ENCODE measurements at regions not wholly inside any gene's neighbourhood (a gene's known extent, or its start where the extent isn't known, plus 50 kb on each side); places are given as distances from the start of the nearest gene placed in this dataset.

GRCh38 chr4:36394352-36394903, 113.0 kb downstream of the DTHD1 start:
- no peak for DNase-seq (ENCODE audit: low read depth)

GRCh38 chr4:36399762-36400353, 118.4 kb downstream of the DTHD1 start:
- no peak for DNase-seq (ENCODE audit: low read depth)

- DNase-seq (ENCODE audit: low read depth): no peak
Observed at GRCh38 chr4:36402008-36402758, 120.8 kb downstream of the DTHD1 start.

- no peak for DNase-seq (ENCODE audit: low read depth)
Observed at GRCh38 chr4:36411338-36411737, 129.9 kb downstream of the DTHD1 start.

- no peak for DNase-seq (ENCODE audit: low read depth)
Observed at GRCh38 chr4:36414248-36414647, 132.8 kb downstream of the DTHD1 start.

- no peak for DNase-seq (ENCODE audit: low read depth)
Observed at GRCh38 chr4:36417146-36417545, 135.7 kb downstream of the DTHD1 start.

- no peak for DNase-seq (ENCODE audit: low read depth)
Observed at GRCh38 chr4:36420111-36420679, 138.8 kb downstream of the DTHD1 start.

- DNase-seq (ENCODE audit: low read depth): no peak
Observed at GRCh38 chr4:36422607-36423006, 141.2 kb downstream of the DTHD1 start.

GRCh38 chr4:36426741-36427140, 145.3 kb downstream of the DTHD1 start:
- DNase-seq (ENCODE audit: low read depth): no peak

- no peak for DNase-seq (ENCODE audit: low read depth)
Observed at GRCh38 chr4:36427696-36428095, 146.3 kb downstream of the DTHD1 start.

- no peak for DNase-seq (ENCODE audit: low read depth)
Observed at GRCh38 chr4:36432586-36432985, 151.2 kb downstream of the DTHD1 start.

GRCh38 chr4:36439556-36439955, 158.1 kb downstream of the DTHD1 start:
- DNase-seq (ENCODE audit: low read depth): no peak

GRCh38 chr4:36445480-36445879, 164.1 kb downstream of the DTHD1 start:
- no peak for DNase-seq (ENCODE audit: low read depth)

GRCh38 chr4:36446275-36446674, 164.9 kb downstream of the DTHD1 start:
- no peak for DNase-seq (ENCODE audit: low read depth)

- DNase-seq (ENCODE audit: low read depth): no peak
Observed at GRCh38 chr4:36461344-36461743, 179.9 kb downstream of the DTHD1 start.

GRCh38 chr4:36467670-36468069, 186.3 kb downstream of the DTHD1 start:
- no peak for DNase-seq (ENCODE audit: low read depth)

GRCh38 chr4:36471903-36472302, 190.5 kb downstream of the DTHD1 start:
- no peak for DNase-seq (ENCODE audit: low read depth)

- DNase-seq (ENCODE audit: low read depth): no peak
Observed at GRCh38 chr4:36476135-36476534, 194.7 kb downstream of the DTHD1 start.

GRCh38 chr4:36477861-36478260, 196.4 kb downstream of the DTHD1 start:
- no peak for DNase-seq (ENCODE audit: low read depth)

GRCh38 chr4:36485885-36486284, 204.5 kb downstream of the DTHD1 start:
- DNase-seq (ENCODE audit: low read depth): no peak

- no peak for DNase-seq (ENCODE audit: low read depth)
Observed at GRCh38 chr4:36489798-36490197, 208.4 kb downstream of the DTHD1 start.

- no peak for DNase-seq (ENCODE audit: low read depth)
Observed at GRCh38 chr4:36492041-36492440, 210.6 kb downstream of the DTHD1 start.

- DNase-seq (ENCODE audit: low read depth): no peak
Observed at GRCh38 chr4:36492590-36492989, 211.2 kb downstream of the DTHD1 start.

Data from Daoy (cell line).